GM18907 (cell line): ENCODE measurements at regions not wholly inside any gene's neighbourhood (a gene's known extent, or its start where the extent isn't known, plus 50 kb on each side); places are given as distances from the start of the nearest gene placed in this dataset.

Experiments
- ATAC-seq: cut with Tn5 transposase; IDR thresholded peaks from one replicate; pipeline ENCODE4 v1.9.1; 2021; ENCODE audit warnings: mild to moderate bottlenecking, moderate library complexity; ENCODE audit not compliant: unreplicated experiment

GRCh38 chr4:104138116-104138515 is 356.6 kb downstream of the CXXC4 start:
- no peak for ATAC-seq

- ATAC-seq: peak; percentile 40
Measured at GRCh38 chr4:104129243-104129642, 365.5 kb downstream of the CXXC4 start.

- peak; percentile 83 for ATAC-seq
Measured at GRCh38 chr4:104128850-104129213, 365.9 kb downstream of the CXXC4 start.

- no peak for ATAC-seq
Measured at GRCh38 chr4:104128031-104128849, 366.5 kb downstream of the CXXC4 start.

GRCh38 chr4:104123021-104123420 is 371.7 kb downstream of the CXXC4 start:
- ATAC-seq: no peak

- no peak for ATAC-seq
Measured at GRCh38 chr4:104117776-104118175, 376.9 kb downstream of the CXXC4 start.

GRCh38 chr4:104113850-104114249 is 380.8 kb downstream of the CXXC4 start:
- no peak for ATAC-seq

GRCh38 chr4:104099141-104099540 is 379.4 kb upstream of the TACR3 start:
- no peak for ATAC-seq

- ATAC-seq: no peak
Measured at GRCh38 chr4:104093247-104093646, 373.5 kb upstream of the TACR3 start.

- ATAC-seq: no peak
Measured at GRCh38 chr4:104073229-104073628, 353.4 kb upstream of the TACR3 start.

- ATAC-seq: no peak
Measured at GRCh38 chr4:104066533-104066932, 346.7 kb upstream of the TACR3 start.

GRCh38 chr4:104064646-104065577 is 345.1 kb upstream of the TACR3 start:
- peak; percentile 91 for ATAC-seq

- no peak for ATAC-seq
Measured at GRCh38 chr4:104063341-104063740, 343.6 kb upstream of the TACR3 start.

GRCh38 chr4:104044369-104044768 is 324.6 kb upstream of the TACR3 start:
- no peak for ATAC-seq

- ATAC-seq: no peak
Measured at GRCh38 chr4:104032896-104033295, 313.1 kb upstream of the TACR3 start.

GRCh38 chr4:104025251-104025650 is 305.5 kb upstream of the TACR3 start:
- ATAC-seq: no peak

GRCh38 chr4:104022831-104023230 is 303.0 kb upstream of the TACR3 start:
- ATAC-seq: no peak

- ATAC-seq: no peak
Measured at GRCh38 chr4:104022226-104022625, 302.4 kb upstream of the TACR3 start.

- ATAC-seq: no peak
Measured at GRCh38 chr4:104020641-104021040, 300.9 kb upstream of the TACR3 start.

GRCh38 chr4:104017213-104017612 is 297.4 kb upstream of the TACR3 start:
- ATAC-seq: no peak

- ATAC-seq: no peak
Measured at GRCh38 chr4:104015680-104016079, 295.9 kb upstream of the TACR3 start.

- no peak for ATAC-seq
Measured at GRCh38 chr4:104010722-104011121, 290.9 kb upstream of the TACR3 start.
